ENCODE measurements at regions not wholly inside any gene's neighbourhood (a gene's known extent, or its start where the extent isn't known, plus 50 kb on each side); places are given as distances from the start of the nearest gene placed in this dataset.

DNA sequence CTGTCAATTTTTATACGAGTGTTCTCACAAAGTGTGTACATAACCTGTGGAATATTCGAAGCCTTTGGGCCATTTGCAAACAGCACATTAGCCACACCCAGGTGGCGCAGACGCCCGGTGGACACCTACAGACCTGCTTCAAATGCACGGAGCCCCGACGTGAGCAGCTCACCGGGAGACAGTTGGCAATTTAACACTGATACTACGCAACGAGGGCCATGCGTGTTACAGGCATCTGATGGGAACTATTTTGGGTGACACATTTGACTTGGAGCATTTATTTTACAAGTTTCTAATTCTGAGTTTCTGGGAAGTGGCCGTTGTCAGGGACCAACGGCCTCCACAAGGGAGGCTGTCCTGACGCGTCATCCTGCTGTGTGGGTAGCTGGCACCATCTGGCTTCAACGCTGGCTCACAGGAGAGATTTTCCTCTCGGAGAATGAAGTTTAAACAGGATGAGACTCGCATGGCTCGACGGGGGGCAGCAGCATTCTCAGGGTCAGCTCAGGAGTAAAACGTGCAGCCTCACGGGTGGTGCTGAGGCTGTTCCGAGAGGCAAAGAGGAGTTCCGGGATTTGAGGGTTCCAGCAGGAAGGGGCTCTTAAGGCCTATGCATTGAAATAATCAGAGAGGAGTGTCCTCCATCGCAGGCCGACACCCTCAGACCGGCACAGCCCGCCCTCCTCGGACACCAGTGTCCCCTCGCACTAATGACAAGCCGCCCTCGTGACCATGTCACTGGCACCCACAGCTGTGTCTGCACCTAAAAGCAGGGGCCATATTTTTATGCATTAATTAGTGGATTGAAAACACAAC, 207.4 kb downstream of the DLL1 start:
- no peaks in the 10 kb centered on the region for H3F3A ChIP-seq (ENCODE audit: insufficient read depth)
- TF ChIP-seq EZH2phosphoT487 (conservative IDR thresholded peaks at IDR 0.05; ENCODE audit: low read length), result no peak
- TF ChIP-seq, protein P1, sequence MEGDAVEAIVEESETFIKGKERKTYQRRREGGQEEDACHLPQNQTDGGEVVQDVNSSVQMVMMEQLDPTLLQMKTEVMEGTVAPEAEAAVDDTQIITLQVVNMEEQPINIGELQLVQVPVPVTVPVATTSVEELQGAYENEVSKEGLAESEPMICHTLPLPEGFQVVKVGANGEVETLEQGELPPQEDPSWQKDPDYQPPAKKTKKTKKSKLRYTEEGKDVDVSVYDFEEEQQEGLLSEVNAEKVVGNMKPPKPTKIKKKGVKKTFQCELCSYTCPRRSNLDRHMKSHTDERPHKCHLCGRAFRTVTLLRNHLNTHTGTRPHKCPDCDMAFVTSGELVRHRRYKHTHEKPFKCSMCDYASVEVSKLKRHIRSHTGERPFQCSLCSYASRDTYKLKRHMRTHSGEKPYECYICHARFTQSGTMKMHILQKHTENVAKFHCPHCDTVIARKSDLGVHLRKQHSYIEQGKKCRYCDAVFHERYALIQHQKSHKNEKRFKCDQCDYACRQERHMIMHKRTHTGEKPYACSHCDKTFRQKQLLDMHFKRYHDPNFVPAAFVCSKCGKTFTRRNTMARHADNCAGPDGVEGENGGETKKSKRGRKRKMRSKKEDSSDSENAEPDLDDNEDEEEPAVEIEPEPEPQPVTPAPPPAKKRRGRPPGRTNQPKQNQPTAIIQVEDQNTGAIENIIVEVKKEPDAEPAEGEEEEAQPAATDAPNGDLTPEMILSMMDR (IDR thresholded peaks at IDR 0.05; ENCODE audit: insufficient read depth, low read length, poor library complexity, severe bottlenecking), result no peak
- H2AFZ ChIP-seq (ENCODE audit: low read depth, low read length, severe bottlenecking), result no peak overlapping the region
- no peaks in the 10 kb centered on the region for H3K27me3 ChIP-seq (ENCODE audit: low read length)
- no peak overlapping the region for H3K27ac ChIP-seq (ENCODE audit: low read depth, low read length)
- H3K36me3 ChIP-seq (ENCODE audit: low read length), result no peaks in the 10 kb centered on the region
- H4K20me1 ChIP-seq (ENCODE audit: low read depth, low read length), result no peaks in the 10 kb centered on the region
- H3K9me3 ChIP-seq (ENCODE audit: insufficient read depth, low read length), result no peaks in the 10 kb centered on the region
- no peaks in the 10 kb centered on the region for H3K9me2 ChIP-seq (replicated peaks; ENCODE audit: insufficient read depth, low read length)
- H3K4me3 ChIP-seq (ENCODE audit: insufficient read depth, low read length, poor library complexity, severe bottlenecking), result no peak overlapping the region
- H3K4me2 ChIP-seq (ENCODE audit: low read depth, low read length, poor library complexity, severe bottlenecking), result no peak overlapping the region
- H3K9ac ChIP-seq (ENCODE audit: low read length), result no peak overlapping the region
- H3K79me2 ChIP-seq (ENCODE audit: insufficient read depth, low read length), result no peaks in the 10 kb centered on the region

DNA sequence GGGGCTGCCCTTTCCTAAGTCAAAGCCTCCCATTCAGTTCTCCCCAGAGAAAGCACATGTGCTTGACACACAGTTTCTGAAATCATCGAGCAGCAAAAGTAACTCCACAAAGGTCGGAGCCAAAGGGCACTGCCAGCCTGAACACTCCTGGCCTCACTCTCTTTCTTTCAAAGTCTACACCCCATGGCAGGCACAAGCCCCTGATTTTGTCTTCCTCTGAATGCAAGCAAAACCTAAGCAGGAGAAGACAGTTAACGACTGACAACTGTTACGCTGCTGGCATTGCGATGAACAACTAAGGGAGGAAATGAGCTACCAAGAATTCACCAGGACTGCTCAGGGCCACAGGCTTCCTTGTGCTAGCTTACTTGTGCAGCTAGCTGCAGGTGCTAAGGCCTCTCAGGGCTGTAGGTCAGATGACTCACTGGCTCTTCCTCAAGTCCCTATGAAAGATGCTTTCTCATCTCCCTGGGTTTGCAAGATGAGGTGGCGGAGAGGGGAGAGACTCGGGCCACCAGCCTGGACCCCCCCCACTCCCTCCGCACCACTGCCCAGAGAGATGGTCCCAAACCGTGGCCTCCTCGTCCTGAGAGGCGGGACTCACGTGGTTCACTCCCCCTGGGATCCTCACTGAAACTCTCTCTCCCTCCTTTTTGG, 208.2 kb downstream of the DLL1 start:
- Histone ChIP-seq H3F3A (ENCODE audit: insufficient read depth) (no peaks in the 10 kb centered on the region), H3K9me3 (ENCODE audit: insufficient read depth, low read length) (no peaks in the 10 kb centered on the region), H3K4me2 (ENCODE audit: low read depth, low read length, poor library complexity, severe bottlenecking) (no peak overlapping the region), H3K9ac (ENCODE audit: low read length) (no peak overlapping the region), H3K4me3 (ENCODE audit: insufficient read depth, low read length, poor library complexity, severe bottlenecking) (no peak overlapping the region), H3K27ac (ENCODE audit: low read depth, low read length) (no peak overlapping the region), H3K79me2 (ENCODE audit: insufficient read depth, low read length) (no peaks in the 10 kb centered on the region), H2AFZ (ENCODE audit: low read depth, low read length, severe bottlenecking) (no peak overlapping the region), H4K20me1 (ENCODE audit: low read depth, low read length) (no peaks in the 10 kb centered on the region), H3K9me2 (replicated peaks; ENCODE audit: insufficient read depth, low read length) (no peaks in the 10 kb centered on the region), H3K36me3 (ENCODE audit: low read length) (no peaks in the 10 kb centered on the region), H3K27me3 (ENCODE audit: low read length) (no peaks in the 10 kb centered on the region)
- TF ChIP-seq, protein P1 (IDR thresholded peaks at IDR 0.05; ENCODE audit: insufficient read depth, low read length, poor library complexity, severe bottlenecking), result no peak
- no peak for TF ChIP-seq EZH2phosphoT487 (conservative IDR thresholded peaks at IDR 0.05; ENCODE audit: low read length)

DNA sequence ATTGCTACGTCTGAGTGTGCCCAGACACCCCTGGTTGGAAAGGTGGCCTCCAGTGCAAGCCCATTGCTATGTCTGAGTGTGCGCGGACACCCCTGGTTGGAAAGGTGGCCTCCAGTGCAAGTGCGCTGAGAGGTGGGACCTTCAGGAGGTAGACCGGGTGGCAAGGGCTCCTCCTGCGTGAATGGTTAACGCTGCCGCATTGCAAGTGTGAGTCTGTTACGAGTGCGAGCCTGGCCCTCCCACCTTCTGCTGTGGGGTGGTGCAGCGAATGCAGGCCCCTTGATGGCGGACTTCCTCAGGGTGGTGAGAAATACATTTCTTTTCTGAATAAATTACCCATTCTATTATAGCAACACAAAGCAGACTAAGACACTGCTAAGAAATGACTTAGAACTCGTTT, 208.8 kb downstream of the DLL1 start:
- TF ChIP-seq EZH2phosphoT487 (conservative IDR thresholded peaks at IDR 0.05; ENCODE audit: low read length), result no peak
- TF ChIP-seq, protein P1 (IDR thresholded peaks at IDR 0.05; ENCODE audit: insufficient read depth, low read length, poor library complexity, severe bottlenecking), result no peak
- Histone ChIP-seq H3K4me3 (ENCODE audit: insufficient read depth, low read length, poor library complexity, severe bottlenecking) (no peak overlapping the region), H3K27me3 (ENCODE audit: low read length) (no peaks in the 10 kb centered on the region)

More for the DNA sequence above, 208.8 kb downstream of the DLL1 start:
- Histone ChIP-seq H3K9ac (ENCODE audit: low read length) (no peak overlapping the region), H4K20me1 (ENCODE audit: low read depth, low read length) (no peaks in the 10 kb centered on the region), H3F3A (ENCODE audit: insufficient read depth) (no peaks in the 10 kb centered on the region), H3K9me2 (replicated peaks; ENCODE audit: insufficient read depth, low read length) (no peaks in the 10 kb centered on the region), H3K27ac (ENCODE audit: low read depth, low read length) (no peak overlapping the region), H2AFZ (ENCODE audit: low read depth, low read length, severe bottlenecking) (no peak overlapping the region), H3K4me2 (ENCODE audit: low read depth, low read length, poor library complexity, severe bottlenecking) (no peak overlapping the region), H3K9me3 (ENCODE audit: insufficient read depth, low read length) (no peaks in the 10 kb centered on the region), H3K36me3 (ENCODE audit: low read length) (no peaks in the 10 kb centered on the region), H3K79me2 (ENCODE audit: insufficient read depth, low read length) (no peaks in the 10 kb centered on the region)

All from SU-DHL-6 (cell line).